ENCODE measurements at regions not wholly inside any gene's neighbourhood (a gene's known extent, or its start where the extent isn't known, plus 50 kb on each side); places are given as distances from the start of the nearest gene placed in this dataset.

- no peaks in the 10 kb centered on the region for H3K4me1 ChIP-seq (ENCODE audit: insufficient read depth, low read length)
Measured at GRCh38 chr13:90585392-90585791, 762.1 kb upstream of the MIR17HG start.

GRCh38 chr13:90591260-90591926 lies 756.1 kb upstream of the MIR17HG start:
- Histone ChIP-seq H3K4me3 (ENCODE audit: low read length) (no peak overlapping the region), H4K20me1 (ENCODE audit: low read length) (no peaks in the 10 kb centered on the region), H3K9ac (ENCODE audit: low read length) (no peak overlapping the region), H3K27ac (ENCODE audit: low read length) (no peak overlapping the region), H3K27me3 (ENCODE audit: low read length) (no peaks in the 10 kb centered on the region), H2AFZ (ENCODE audit: low read length) (0 out of 2 replicates have a peak overlapping the region, but pooled peaks have one; percentile 38), H3K4me2 (ENCODE audit: low read length) (no peak overlapping the region), H3F3A (ENCODE audit: low read length, unreplicated experiment) (no peaks in the 10 kb centered on the region), H3K4me1 (ENCODE audit: insufficient read depth, low read length) (no peaks in the 10 kb centered on the region; the same call in 1 of the 2 replicates), H3K79me2 (ENCODE audit: low read length) (no peaks in the 10 kb centered on the region), H3K9me3 (ENCODE audit: low read length) (no peaks in the 10 kb centered on the region), H3K36me3 (ENCODE audit: low read depth, low read length) (no peaks in the 10 kb centered on the region), H3K9me2 (replicated peaks; ENCODE audit: low read length) (no peaks in the 10 kb centered on the region)
- ATAC-seq (no peak), DNase-seq (peak; percentile 31)
- BruUV-seq (replicated peaks) = no TSS peak
- CTCF ChIA-PET = no interaction called here
- no peak for TF ChIP-seq EZH2 (IDR thresholded peaks at IDR 0.05; ENCODE audit: low read length, unreplicated experiment)
- peak; percentile 33; the same call in 1 of the 2 replicates for TF ChIP-seq CTCF (conservative IDR thresholded peaks at IDR 0.05; ENCODE audit: low read depth, low read length)
- POLR2A ChIA-PET (ENCODE audit: unreplicated experiment) = no interaction called here
- intact Hi-C loops (cut with micrococcal nuclease) = loop anchor here (10.0 kb wide), 1 partner anchor 273 kb away; no protein-coding TSS in a partner anchor

More at GRCh38 chr13:90585392-90585791, 762.1 kb upstream of the MIR17HG start:
- no peaks in the 10 kb centered on the region for H3K36me3 ChIP-seq (ENCODE audit: low read depth, low read length)
- no peaks in the 10 kb centered on the region for H3K9me3 ChIP-seq (ENCODE audit: low read length)
- ATAC-seq (peak; percentile 35; the same call in 1 of the 2 replicates), DNase-seq (no peak)
- intact Hi-C loops (cut with micrococcal nuclease) = no loop called here
- H3K27ac ChIP-seq (ENCODE audit: low read length) = no peak overlapping the region
- ChIA-PET POLR2A (ENCODE audit: unreplicated experiment) (no interaction called here), CTCF (no interaction called here)
- TF ChIP-seq CTCF (conservative IDR thresholded peaks at IDR 0.05; ENCODE audit: low read depth, low read length) = no peak
- TF ChIP-seq EZH2 (IDR thresholded peaks at IDR 0.05; ENCODE audit: low read length, unreplicated experiment) = no peak
- no peak for TF ChIP-seq EZH2phosphoT487 (IDR thresholded peaks at IDR 0.05; ENCODE audit: borderline replicate concordance, low read length)
- no TSS peak for BruUV-seq (replicated peaks)
- no peaks in the 10 kb centered on the region for H3K9me2 ChIP-seq (replicated peaks; ENCODE audit: low read length)
- H2AFZ ChIP-seq (ENCODE audit: low read length) = no peak overlapping the region
- no peak overlapping the region for H3K4me2 ChIP-seq (ENCODE audit: low read length)
- H3K27me3 ChIP-seq (ENCODE audit: low read length) = no peaks in the 10 kb centered on the region
- no peaks in the 10 kb centered on the region for H3F3A ChIP-seq (ENCODE audit: low read length, unreplicated experiment)
- H3K4me3 ChIP-seq (ENCODE audit: low read length) = no peak overlapping the region
- H4K20me1 ChIP-seq (ENCODE audit: low read length) = no peaks in the 10 kb centered on the region
- no peak overlapping the region for H3K9ac ChIP-seq (ENCODE audit: low read length)
- no peaks in the 10 kb centered on the region for H3K79me2 ChIP-seq (ENCODE audit: low read length)

- intact Hi-C loops (cut with micrococcal nuclease) = loop anchor here (10.0 kb wide), 1 partner anchor 273 kb away; no protein-coding TSS in a partner anchor
- Histone ChIP-seq H3K79me2 (ENCODE audit: low read length) (no peaks in the 10 kb centered on the region), H3K4me3 (ENCODE audit: low read length) (no peak overlapping the region), H3K9me2 (replicated peaks; ENCODE audit: low read length) (no peaks in the 10 kb centered on the region), H3K36me3 (ENCODE audit: low read depth, low read length) (no peaks in the 10 kb centered on the region), H3F3A (ENCODE audit: low read length, unreplicated experiment) (no peaks in the 10 kb centered on the region), H2AFZ (ENCODE audit: low read length) (0 out of 2 replicates have a peak overlapping the region, but pooled peaks have one; percentile 38), H3K27ac (ENCODE audit: low read length) (no peak overlapping the region), H3K4me1 (ENCODE audit: insufficient read depth, low read length) (no peaks in the 10 kb centered on the region; the same call in 1 of the 2 replicates), H3K4me2 (ENCODE audit: low read length) (no peak overlapping the region), H4K20me1 (ENCODE audit: low read length) (no peaks in the 10 kb centered on the region), H3K9me3 (ENCODE audit: low read length) (no peaks in the 10 kb centered on the region), H3K9ac (ENCODE audit: low read length) (no peak overlapping the region), H3K27me3 (ENCODE audit: low read length) (no peaks in the 10 kb centered on the region)
- TF ChIP-seq EZH2phosphoT487 (IDR thresholded peaks at IDR 0.05; ENCODE audit: borderline replicate concordance, low read length) (no peak), EZH2 (IDR thresholded peaks at IDR 0.05; ENCODE audit: low read length, unreplicated experiment) (no peak), CTCF (conservative IDR thresholded peaks at IDR 0.05; ENCODE audit: low read depth, low read length) (no peak)
- DNase-seq = no peak
- no TSS peak for BruUV-seq (replicated peaks)
- ChIA-PET POLR2A (ENCODE audit: unreplicated experiment) (no interaction called here), CTCF (no interaction called here)
- ATAC-seq = no peak
Measured at GRCh38 chr13:90591927-90592268, 755.6 kb upstream of the MIR17HG start.
